HepG2 (cell line): ENCODE measurements at regions not wholly inside any gene's neighbourhood (a gene's known extent, or its start where the extent isn't known, plus 50 kb on each side); places are given as distances from the start of the nearest gene placed in this dataset.

Experiments used
- ATAC-seq: fragments of 200-7000 bp; cut with Tn5 transposase; 3 replicates; pipeline ENCODE4 v1.9.1; 2020; ENCODE audit warnings: mild to moderate bottlenecking, moderate library complexity
- BruUV-seq: library from RNA; stranded (reverse); fragments of 400-500 nt; replicated peaks from 2 replicates; lab custom pipeline; 2021; lab: Mats Ljungman, UMichigan
- CTCF ChIA-PET: fragments of 300-600 bp; formaldehyde crosslinking; extraction: SDS; loops from one replicate; lab custom pipeline; 2021; ENCODE audit warnings: low total read pairs, inconsistent platforms, low intra/inter-chr PET ratio; lab: Yijun Ruan, JAX
- POLR2A ChIA-PET: fragments of 350-600 bp; sonication (Branson Sonifier 250); formaldehyde crosslinking; loops from one replicate; lab custom pipeline; 2020; ENCODE audit warnings: antibody characterized with exemption, inconsistent platforms; lab: Yijun Ruan, JAX
- DNase-seq: peaks from one replicate; pipeline ENCODE4 v3.0.0-alpha.2; 2015; ENCODE audit warnings: low spot score
- FAIRE-seq: peaks from 3 replicates; lab custom pipeline; 2011; peaks lifted over from hg19 to GRCh38; lab: Jason Lieb, UNC
- H2AFZ ChIP-seq: one replicate; pipeline ENCODE4 v1.6.1; 2011; ENCODE audit warnings: low read length, inconsistent platforms
- H3K27ac ChIP-seq: fragments of 300-600 bp; 3 replicates; pipeline ENCODE4 v1.8.0; 2011; ENCODE audit warnings: mixed run types, mild to moderate bottlenecking, mixed read lengths, low read length, inconsistent platforms; ENCODE audit not compliant: insufficient read depth; ENCODE audit errors: extremely low read length
- H3K27me3 ChIP-seq, 2 experiments: fragments of 200-600 bp in 1 of 2; 2 replicates in 1 of 2; 3 replicates in 1 of 2; pipeline versions ENCODE4 v1.6.0 to v1.8.0; 2011; ENCODE audit warnings: low read length in 2 of 2, mild to moderate bottlenecking in 2 of 2, moderate library complexity in 2 of 2, inconsistent platforms in 1 of 2; ENCODE audit not compliant: insufficient read depth in 2 of 2, control insufficient read depth in 1 of 2
- H3K36me3 ChIP-seq, 2 experiments: fragments of 200-600 bp in 1 of 2; replicated peaks in 1 of 2; 2 replicates in 1 of 2; 3 replicates in 1 of 2; pipeline versions ENCODE4 v1.5.1 to v1.8.0; 2011; ENCODE audit warnings: low read length in 2 of 2, inconsistent platforms in 1 of 2; ENCODE audit not compliant: insufficient read depth in 2 of 2, control insufficient read depth in 1 of 2
- H3K4me1 ChIP-seq: 2 replicates; pipeline ENCODE4 v1.5.1; 2012; ENCODE audit warnings: low read length, inconsistent platforms; ENCODE audit not compliant: insufficient read depth
- H3K4me2 ChIP-seq: 2 replicates; pipeline ENCODE4 v1.6.0; 2011; ENCODE audit warnings: low read depth, low read length, inconsistent platforms
- H3K4me3 ChIP-seq, 3 experiments: fragments of 200-600 bp in 1 of 3; sonication (generic), shearing (Covaris generic) in 1 of 3; replicated peaks in 1 of 3; 2 replicates each; pipeline ENCODE4 v1.5.1; 2011 to 2016; ENCODE audit warnings: low read length in 3 of 3, inconsistent platforms in 2 of 3, low read depth in 2 of 3, mild to moderate bottlenecking in 2 of 3, control low read depth in 1 of 3, mixed read lengths in 1 of 3; ENCODE audit not compliant: insufficient read depth in 1 of 3
- H3K79me2 ChIP-seq: one replicate; pipeline ENCODE4 v1.6.1; 2011; ENCODE audit warnings: low read length, inconsistent platforms; ENCODE audit not compliant: insufficient read depth
- H3K9ac ChIP-seq: 2 replicates; pipeline ENCODE4 v1.6.0; 2011; ENCODE audit warnings: mild to moderate bottlenecking, low read depth, low read length, inconsistent platforms; ENCODE audit not compliant: insufficient read depth
- H3K9me3 ChIP-seq: 2 replicates; pipeline ENCODE4 v1.5.1; 2012; ENCODE audit warnings: mild to moderate bottlenecking, low read length
- H4K20me1 ChIP-seq: 2 replicates; pipeline ENCODE4 v1.6.0; 2011; ENCODE audit warnings: inconsistent platforms, mild to moderate bottlenecking, low read length, moderate library complexity; ENCODE audit not compliant: insufficient read depth
- CBFB ChIP-seq: sonication (generic); formaldehyde crosslinking; IDR thresholded peaks from 2 replicates; pipeline ENCODE4 v1.4.0; 2020; ENCODE audit warnings: missing genetic modification reagents
- HMG20B ChIP-seq: conservative IDR thresholded peaks from 2 replicates; pipeline ENCODE4 v1.6.1; 2016; ENCODE audit warnings: missing genetic modification reagents, missing compliant biosample characterization
- MYNN ChIP-seq: sonication (generic); formaldehyde crosslinking; IDR thresholded peaks from 2 replicates; pipeline ENCODE4 v1.4.0; 2020; ENCODE audit warnings: mild to moderate bottlenecking, low read depth, missing genetic modification reagents
- TSC22D2 ChIP-seq: sonication (generic); formaldehyde crosslinking; IDR thresholded peaks from 2 replicates; pipeline ENCODE4 v1.5.1; 2020; ENCODE audit warnings: missing genetic modification reagents, mild to moderate bottlenecking, borderline replicate concordance
- WGBS: methylation state at CpG from one replicate; pipeline ENCODE4 v1.1.6; 2017; ENCODE audit warnings: low lambda C conversion rate; 5-methylcytosine and 5-hydroxymethylcytosine counted together
- in situ Hi-C: cut with HindIII; loops from 2 replicates; pipeline ENCODE4 v1.10.0; 2017; ENCODE audit warnings: low pct_unique_long_range_greater_than_20kb; ENCODE audit not compliant: extremely low pct_ligation_motif_present
- intact Hi-C: fragments of 100-400 bp; cut with micrococcal nuclease; formaldehyde crosslinking; loops from one replicate; pipeline ENCODE4 v1.10.0; 2022; ENCODE audit not compliant: unreplicated experiment
- TF ChIP-seq, protein P1 (sequence below): sonication (generic); formaldehyde crosslinking; IDR thresholded peaks from 2 replicates; pipeline ENCODE4 v1.8.0; 2022; ENCODE audit warnings: missing genetic modification reagents, low read depth, mild to moderate bottlenecking, borderline replicate concordance
- TF ChIP-seq, protein P2 (sequence below): IDR thresholded peaks from 2 replicates; pipeline ENCODE4 v1.6.1; 2016; ENCODE audit warnings: missing biosample characterization, missing genetic modification reagents, low read depth
- TF ChIP-seq, protein P3 (sequence below): IDR thresholded peaks from 2 replicates; pipeline ENCODE4 v1.6.1; 2016; ENCODE audit warnings: missing genetic modification reagents, missing compliant biosample characterization
- TF ChIP-seq, protein P4 (sequence below): sonication (generic); formaldehyde crosslinking; IDR thresholded peaks from 2 replicates; pipeline ENCODE4 v1.4.0; 2020; ENCODE audit warnings: missing genetic modification reagents, mild to moderate bottlenecking, borderline replicate concordance
- TF ChIP-seq, protein P5 (sequence below): sonication (generic); formaldehyde crosslinking; IDR thresholded peaks from 2 replicates; pipeline ENCODE4 v1.4.0; 2020; ENCODE audit warnings: missing genetic modification reagents, borderline replicate concordance

DNA sequence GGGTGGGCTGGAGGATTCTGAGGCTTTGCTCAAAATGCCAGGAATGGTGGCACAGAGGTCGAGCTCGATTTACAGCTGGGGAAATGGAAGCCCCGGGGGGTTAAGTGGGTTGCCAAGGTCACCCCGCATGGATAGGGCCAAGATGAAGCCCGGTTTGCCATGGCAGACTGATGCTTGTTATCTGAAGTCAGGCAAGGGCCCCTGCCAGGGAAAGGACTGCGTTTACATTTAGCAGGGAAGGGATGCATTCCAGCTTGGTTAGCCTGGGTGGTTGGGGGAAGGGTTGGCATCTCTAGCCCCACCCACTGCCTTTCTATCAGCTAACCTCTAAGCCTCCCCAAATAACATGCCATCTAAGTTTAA, 79.0 kb downstream of the RPLP1 start:
- H3K4me1 ChIP-seq = no peaks in the 10 kb centered on the region
- no peaks in the 10 kb centered on the region for H3K36me3 ChIP-seq
- no peak for FAIRE-seq
- TF ChIP-seq, protein P1, sequence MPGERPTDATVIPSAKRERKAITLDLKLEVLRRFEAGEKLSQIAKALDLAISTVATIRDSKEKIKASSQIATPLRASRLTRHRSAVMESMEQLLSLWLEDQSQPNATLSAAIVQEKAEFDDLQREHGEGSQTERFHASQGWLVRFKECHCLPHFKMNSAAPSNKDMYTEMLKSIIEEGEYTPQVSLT (CRISPR knock-in tag) = no peak
- TF ChIP-seq TSC22D2 (CRISPR knock-in tag) (no peak), CBFB (CRISPR knock-in tag) (no peak), MYNN (CRISPR knock-in tag) (no peak), HMG20B (CRISPR knock-in tag) (no peak)
- TF ChIP-seq, protein P2, sequence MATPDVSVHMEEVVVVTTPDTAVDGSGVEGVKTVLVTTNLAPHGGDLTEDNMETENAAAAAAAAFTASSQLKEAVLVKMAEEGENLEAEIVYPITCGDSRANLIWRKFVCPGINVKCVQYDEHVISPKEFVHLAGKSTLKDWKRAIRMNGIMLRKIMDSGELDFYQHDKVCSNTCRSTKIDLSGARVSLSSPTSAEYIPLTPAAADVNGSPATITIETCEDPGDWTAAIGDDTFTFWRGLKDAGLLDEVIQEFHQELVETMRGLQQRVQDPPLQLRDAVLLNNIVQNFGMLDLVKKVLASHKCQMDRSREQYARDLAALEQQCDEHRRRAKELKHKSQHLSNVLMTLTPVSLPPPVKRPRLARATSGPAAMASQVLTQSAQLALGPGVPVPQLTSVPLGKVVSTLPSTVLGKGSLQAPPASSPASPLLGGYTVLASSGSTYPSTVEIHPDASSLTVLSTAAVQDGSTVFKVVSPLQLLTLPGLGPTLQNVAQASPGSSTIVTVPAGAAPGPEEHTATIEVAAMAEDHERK (CRISPR knock-in tag) = no peak
- TF ChIP-seq, protein P3, sequence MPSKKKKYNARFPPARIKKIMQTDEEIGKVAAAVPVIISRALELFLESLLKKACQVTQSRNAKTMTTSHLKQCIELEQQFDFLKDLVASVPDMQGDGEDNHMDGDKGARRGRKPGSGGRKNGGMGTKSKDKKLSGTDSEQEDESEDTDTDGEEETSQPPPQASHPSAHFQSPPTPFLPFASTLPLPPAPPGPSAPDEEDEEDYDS = no peak
- TF ChIP-seq, protein P4, sequence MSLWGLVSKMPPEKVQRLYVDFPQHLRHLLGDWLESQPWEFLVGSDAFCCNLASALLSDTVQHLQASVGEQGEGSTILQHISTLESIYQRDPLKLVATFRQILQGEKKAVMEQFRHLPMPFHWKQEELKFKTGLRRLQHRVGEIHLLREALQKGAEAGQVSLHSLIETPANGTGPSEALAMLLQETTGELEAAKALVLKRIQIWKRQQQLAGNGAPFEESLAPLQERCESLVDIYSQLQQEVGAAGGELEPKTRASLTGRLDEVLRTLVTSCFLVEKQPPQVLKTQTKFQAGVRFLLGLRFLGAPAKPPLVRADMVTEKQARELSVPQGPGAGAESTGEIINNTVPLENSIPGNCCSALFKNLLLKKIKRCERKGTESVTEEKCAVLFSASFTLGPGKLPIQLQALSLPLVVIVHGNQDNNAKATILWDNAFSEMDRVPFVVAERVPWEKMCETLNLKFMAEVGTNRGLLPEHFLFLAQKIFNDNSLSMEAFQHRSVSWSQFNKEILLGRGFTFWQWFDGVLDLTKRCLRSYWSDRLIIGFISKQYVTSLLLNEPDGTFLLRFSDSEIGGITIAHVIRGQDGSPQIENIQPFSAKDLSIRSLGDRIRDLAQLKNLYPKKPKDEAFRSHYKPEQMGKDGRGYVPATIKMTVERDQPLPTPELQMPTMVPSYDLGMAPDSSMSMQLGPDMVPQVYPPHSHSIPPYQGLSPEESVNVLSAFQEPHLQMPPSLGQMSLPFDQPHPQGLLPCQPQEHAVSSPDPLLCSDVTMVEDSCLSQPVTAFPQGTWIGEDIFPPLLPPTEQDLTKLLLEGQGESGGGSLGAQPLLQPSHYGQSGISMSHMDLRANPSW (CRISPR knock-in tag) = no peak
- TF ChIP-seq, protein P5, sequence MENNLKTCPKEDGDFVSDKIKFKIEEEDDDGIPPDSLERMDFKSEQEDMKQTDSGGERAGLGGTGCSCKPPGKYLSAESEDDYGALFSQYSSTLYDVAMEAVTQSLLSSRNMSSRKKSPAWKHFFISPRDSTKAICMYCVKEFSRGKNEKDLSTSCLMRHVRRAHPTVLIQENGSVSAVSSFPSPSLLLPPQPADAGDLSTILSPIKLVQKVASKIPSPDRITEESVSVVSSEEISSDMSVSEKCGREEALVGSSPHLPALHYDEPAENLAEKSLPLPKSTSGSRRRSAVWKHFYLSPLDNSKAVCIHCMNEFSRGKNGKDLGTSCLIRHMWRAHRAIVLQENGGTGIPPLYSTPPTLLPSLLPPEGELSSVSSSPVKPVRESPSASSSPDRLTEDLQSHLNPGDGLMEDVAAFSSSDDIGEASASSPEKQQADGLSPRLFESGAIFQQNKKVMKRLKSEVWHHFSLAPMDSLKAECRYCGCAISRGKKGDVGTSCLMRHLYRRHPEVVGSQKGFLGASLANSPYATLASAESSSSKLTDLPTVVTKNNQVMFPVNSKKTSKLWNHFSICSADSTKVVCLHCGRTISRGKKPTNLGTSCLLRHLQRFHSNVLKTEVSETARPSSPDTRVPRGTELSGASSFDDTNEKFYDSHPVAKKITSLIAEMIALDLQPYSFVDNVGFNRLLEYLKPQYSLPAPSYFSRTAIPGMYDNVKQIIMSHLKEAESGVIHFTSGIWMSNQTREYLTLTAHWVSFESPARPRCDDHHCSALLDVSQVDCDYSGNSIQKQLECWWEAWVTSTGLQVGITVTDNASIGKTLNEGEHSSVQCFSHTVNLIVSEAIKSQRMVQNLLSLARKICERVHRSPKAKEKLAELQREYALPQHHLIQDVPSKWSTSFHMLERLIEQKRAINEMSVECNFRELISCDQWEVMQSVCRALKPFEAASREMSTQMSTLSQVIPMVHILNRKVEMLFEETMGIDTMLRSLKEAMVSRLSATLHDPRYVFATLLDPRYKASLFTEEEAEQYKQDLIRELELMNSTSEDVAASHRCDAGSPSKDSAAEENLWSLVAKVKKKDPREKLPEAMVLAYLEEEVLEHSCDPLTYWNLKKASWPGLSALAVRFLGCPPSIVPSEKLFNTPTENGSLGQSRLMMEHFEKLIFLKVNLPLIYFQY (CRISPR knock-in tag) = no peak
- H3K4me2 ChIP-seq = no peak overlapping the region
- no peaks in the 10 kb centered on the region for H3K79me2 ChIP-seq
- ChIA-PET CTCF (no interaction called here), POLR2A (no interaction called here)
- ATAC-seq = no peak
- H3K9ac ChIP-seq = no peak overlapping the region
- no peak for DNase-seq
- intact Hi-C loops = no loop called here
- BruUV-seq = no TSS peak
- WGBS = 3% methylated on average over 6 of the region's 6 CpGs
- peaks cover 11% of the 10 kb centered on the region; the same call in 1 of the 2 replicates for H4K20me1 ChIP-seq
- H2AFZ ChIP-seq = no peak overlapping the region
- H3K4me3 ChIP-seq = no peak overlapping the region
- H3K27me3 ChIP-seq = peaks cover 10 to 83% of the 10 kb centered on the region in 2 experiments
- no peaks in the 10 kb centered on the region for H3K9me3 ChIP-seq
- no peak overlapping the region for H3K27ac ChIP-seq
- in situ Hi-C loops = no loop called here
